ENCODE measurements at regions not wholly inside any gene's neighbourhood (a gene's known extent, or its start where the extent isn't known, plus 50 kb on each side); places are given as distances from the start of the nearest gene placed in this dataset.

GRCh38 chr4:33381816-33382215 lies 2661.6 kb downstream of the PCDH7 start:
- intact Hi-C loops (cut with micrococcal nuclease; ENCODE audit: unreplicated experiment) = no loop called here
- Histone ChIP-seq H3K4me1 (ENCODE audit: insufficient read depth, low read length, poor library complexity, severe bottlenecking) (no peaks in the 10 kb centered on the region), H3K27me3 (replicated peaks; ENCODE audit: insufficient read depth, low read depth, low read length, poor library complexity) (no peaks in the 10 kb centered on the region), H3K36me3 (ENCODE audit: insufficient read depth, low read length, poor library complexity, severe bottlenecking) (no peaks in the 10 kb centered on the region), H3K9me3 (ENCODE audit: low read depth, low read length, poor library complexity, severe bottlenecking) (peaks cover 4% of the 10 kb centered on the region), H3K27ac (ENCODE audit: low read depth, low read length, poor library complexity, severe bottlenecking) (no peak overlapping the region), H3K4me3 (ENCODE audit: low read depth, low read length, poor library complexity, severe bottlenecking) (no peak overlapping the region)
- TF ChIP-seq EZH2 (IDR thresholded peaks at IDR 0.05; ENCODE audit: borderline replicate concordance, low read depth, low read length, poor library complexity, severe bottlenecking) (no peak), CTCF (conservative IDR thresholded peaks at IDR 0.05; ENCODE audit: low read depth, low read length) (no peak)
- no peak for DNase-seq (ENCODE audit: low spot score)
- BruUV-seq (replicated peaks) = no TSS peak
- ChIA-PET CTCF (no interaction called here), POLR2A (ENCODE audit: low non-redundant PET) (no interaction called here)

- BruUV-seq (replicated peaks) = no TSS peak
- ChIA-PET CTCF (no interaction called here), POLR2A (ENCODE audit: low non-redundant PET) (no interaction called here)
- H3K4me1 ChIP-seq (ENCODE audit: insufficient read depth, low read length, poor library complexity, severe bottlenecking) = no peaks in the 10 kb centered on the region
- no peaks in the 10 kb centered on the region for H3K27me3 ChIP-seq (replicated peaks; ENCODE audit: insufficient read depth, low read depth, low read length, poor library complexity)
- no peak overlapping the region for H3K4me3 ChIP-seq (ENCODE audit: low read depth, low read length, poor library complexity, severe bottlenecking)
- no peak overlapping the region for H3K27ac ChIP-seq (ENCODE audit: low read depth, low read length, poor library complexity, severe bottlenecking)
- H3K36me3 ChIP-seq (ENCODE audit: insufficient read depth, low read length, poor library complexity, severe bottlenecking) = no peaks in the 10 kb centered on the region
- H3K9me3 ChIP-seq (ENCODE audit: low read depth, low read length, poor library complexity, severe bottlenecking) = peaks cover 4% of the 10 kb centered on the region
- DNase-seq (ENCODE audit: low spot score) = no peak
- intact Hi-C loops (cut with micrococcal nuclease; ENCODE audit: unreplicated experiment) = no loop called here
- TF ChIP-seq CTCF (conservative IDR thresholded peaks at IDR 0.05; ENCODE audit: low read depth, low read length) (peak; percentile 38; the same call in 1 of the 2 replicates), EZH2 (IDR thresholded peaks at IDR 0.05; ENCODE audit: borderline replicate concordance, low read depth, low read length, poor library complexity, severe bottlenecking) (no peak)
These were observed 2666.6 kb downstream of the PCDH7 start for GRCh38 chr4:33386764-33387163.

GRCh38 chr4:33390976-33391375 lies 2670.8 kb downstream of the PCDH7 start:
- POLR2A ChIA-PET (ENCODE audit: low non-redundant PET) = no interaction called here
- Histone ChIP-seq H3K4me3 (ENCODE audit: low read depth, low read length, poor library complexity, severe bottlenecking) (no peak overlapping the region), H3K4me1 (ENCODE audit: insufficient read depth, low read length, poor library complexity, severe bottlenecking) (no peaks in the 10 kb centered on the region), H3K27ac (ENCODE audit: low read depth, low read length, poor library complexity, severe bottlenecking) (no peak overlapping the region), H3K9me3 (ENCODE audit: low read depth, low read length, poor library complexity, severe bottlenecking) (no peaks in the 10 kb centered on the region), H3K27me3 (replicated peaks; ENCODE audit: insufficient read depth, low read depth, low read length, poor library complexity) (no peaks in the 10 kb centered on the region), H3K36me3 (ENCODE audit: insufficient read depth, low read length, poor library complexity, severe bottlenecking) (no peaks in the 10 kb centered on the region)
- intact Hi-C loops (cut with micrococcal nuclease; ENCODE audit: unreplicated experiment) = no loop called here
- CTCF ChIA-PET = no interaction called here
- TF ChIP-seq EZH2 (IDR thresholded peaks at IDR 0.05; ENCODE audit: borderline replicate concordance, low read depth, low read length, poor library complexity, severe bottlenecking) (no peak), CTCF (conservative IDR thresholded peaks at IDR 0.05; ENCODE audit: low read depth, low read length) (no peak)
- BruUV-seq (replicated peaks) = no TSS peak
- DNase-seq (ENCODE audit: low spot score) = no peak
